Activated CD4-positive, alpha-beta memory T cell treated with anti-CD3 and anti-CD28 coated beads, Interleukin-2, amount 10 ng/mL, durations not matched to agents 7 days and 5 days (primary cell): ENCODE measurements at regions not wholly inside any gene's neighbourhood (a gene's known extent, or its start where the extent isn't known, plus 50 kb on each side); places are given as distances from the start of the nearest gene placed in this dataset.
"Not testable (repeated sequence)": the region's sequence is repeated elsewhere in the genome, so short reads cannot be mapped to it uniquely, and the experiment has no call there.

ENCODE experiments used
- CTCF ChIA-PET: fragments of 350-600 bp; sonication (Branson Sonifier 250); formaldehyde crosslinking; loops from one replicate; lab custom pipeline; 2021; ENCODE audit warnings: antibody characterized with exemption, inconsistent platforms; lab: Charles Lee
- POLR2A ChIA-PET: fragments of 350-600 bp; sonication (Branson Sonifier 250); formaldehyde crosslinking; loops from one replicate; lab custom pipeline; 2021; ENCODE audit warnings: antibody characterized with exemption; lab: Charles Lee
- DNase-seq: peaks from one replicate; pipeline ENCODE4 v3.0.0-alpha.2; 2020
- H3K27ac Mint-ChIP-seq: one replicate; pipeline ENCODE4 v1.8.0; 2021; ENCODE audit warnings: mild to moderate bottlenecking, mixed read lengths
- H3K27me3 Mint-ChIP-seq: one replicate; pipeline ENCODE4 v1.8.0; 2021; ENCODE audit warnings: mixed read lengths
- H3K36me3 Mint-ChIP-seq: one replicate; pipeline ENCODE4 v1.8.0; 2021; ENCODE audit warnings: low read depth, mixed read lengths
- H3K4me1 Mint-ChIP-seq: one replicate; pipeline ENCODE4 v1.8.0; 2021; ENCODE audit warnings: mixed read lengths
- H3K4me3 Mint-ChIP-seq: one replicate; pipeline ENCODE4 v1.8.0; 2021; ENCODE audit warnings: mild to moderate bottlenecking, mixed read lengths
- H3K9me3 Mint-ChIP-seq: one replicate; pipeline ENCODE4 v1.8.0; 2021; ENCODE audit warnings: mixed read lengths

DNA sequence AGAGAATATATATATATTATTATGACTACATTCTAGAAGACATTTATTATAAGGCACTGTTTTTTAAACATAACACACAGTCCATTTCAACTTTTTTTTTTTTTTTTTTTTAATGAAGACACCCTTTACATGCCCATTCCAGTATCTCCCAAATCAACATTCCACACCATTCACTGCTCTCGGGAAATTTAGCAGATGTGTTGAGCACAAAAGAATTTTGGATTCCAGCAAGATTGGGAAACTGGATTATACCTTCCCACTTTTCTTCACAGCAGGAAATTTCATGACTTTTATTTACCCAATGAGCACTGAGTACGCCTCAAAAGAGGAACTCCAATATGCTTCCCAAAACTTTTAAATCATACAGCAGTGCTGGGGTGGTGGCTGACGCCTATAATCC is 333.6 kb upstream of the DAB2 start:
- Mint-ChIP-seq H3K9me3 (no peaks in the 10 kb centered on the region), H3K27me3 (no peaks in the 10 kb centered on the region), H3K4me1 (no peaks in the 10 kb centered on the region), H3K27ac (no peak overlapping the region), H3K36me3 (no peaks in the 10 kb centered on the region), H3K4me3 (no peak overlapping the region)
- POLR2A ChIA-PET: no interaction called here
- no peak for DNase-seq
- CTCF ChIA-PET: no interaction called here

GRCh38 chr5:39757131-39757530 is 332.4 kb upstream of the DAB2 start:
- ChIA-PET POLR2A (no interaction called here), CTCF (no interaction called here)
- Mint-ChIP-seq H3K4me3 (no peak overlapping the region), H3K27me3 (no peaks in the 10 kb centered on the region), H3K27ac (no peak overlapping the region), H3K4me1 (no peaks in the 10 kb centered on the region), H3K36me3 (no peaks in the 10 kb centered on the region), H3K9me3 (no peaks in the 10 kb centered on the region)
- DNase-seq: no peak

- H3K4me1 Mint-ChIP-seq: no peaks in the 10 kb centered on the region
- no peaks in the 10 kb centered on the region for H3K36me3 Mint-ChIP-seq
- ChIA-PET POLR2A (no interaction called here), CTCF (no interaction called here)
- no peak overlapping the region for H3K4me3 Mint-ChIP-seq
- H3K9me3 Mint-ChIP-seq: no peaks in the 10 kb centered on the region
- H3K27ac Mint-ChIP-seq: no peak overlapping the region
- H3K27me3 Mint-ChIP-seq: no peaks in the 10 kb centered on the region
- no peak for DNase-seq
Observed at GRCh38 chr5:39755986-39756385, 331.2 kb upstream of the DAB2 start.

DNA sequence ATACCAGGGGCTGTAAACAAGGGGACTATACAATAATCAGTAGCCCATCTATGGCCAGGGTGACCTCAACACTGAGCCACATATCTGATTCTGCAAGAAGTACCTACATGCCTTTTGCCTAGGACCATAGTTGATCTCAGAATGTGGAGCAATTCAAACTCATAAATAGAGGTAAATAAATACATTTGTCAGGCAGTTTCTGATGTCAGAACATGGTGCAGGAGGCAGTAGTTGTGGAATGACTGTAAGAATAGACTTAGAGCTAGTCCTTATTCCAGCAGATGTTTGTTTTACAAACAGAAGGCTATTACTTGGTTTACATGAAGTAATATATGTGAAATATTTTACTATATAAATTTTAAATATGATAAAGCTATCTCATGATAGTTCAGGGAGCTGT is 330.7 kb upstream of the DAB2 start:
- Mint-ChIP-seq H3K27ac (no peak overlapping the region), H3K9me3 (no peaks in the 10 kb centered on the region), H3K4me3 (no peak overlapping the region), H3K36me3 (no peaks in the 10 kb centered on the region), H3K4me1 (no peaks in the 10 kb centered on the region), H3K27me3 (no peaks in the 10 kb centered on the region)
- no peak for DNase-seq
- ChIA-PET POLR2A (no interaction called here), CTCF (no interaction called here)

DNA sequence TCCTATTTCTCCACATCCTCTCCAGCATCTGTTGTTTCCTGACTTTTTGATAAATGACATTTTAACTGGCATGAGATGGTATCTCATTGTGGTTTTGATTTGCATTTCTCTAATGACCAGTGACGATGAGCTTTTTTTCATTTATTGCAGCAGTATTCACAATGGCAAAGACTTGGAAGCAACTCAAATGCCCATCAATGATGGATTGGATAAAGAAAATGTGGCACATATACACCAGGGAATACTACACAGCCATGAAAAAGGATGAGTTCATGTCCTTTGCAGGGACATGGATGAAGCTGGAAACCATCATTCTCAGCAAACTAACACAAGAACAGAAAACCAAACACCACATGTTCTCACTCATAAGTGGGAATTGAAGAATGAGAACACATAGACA is 329.0 kb upstream of the DAB2 start:
- H3K27me3 Mint-ChIP-seq, DNase-seq, H3K27ac Mint-ChIP-seq, POLR2A ChIA-PET, H3K9me3 Mint-ChIP-seq, H3K4me1 Mint-ChIP-seq, H3K4me3 Mint-ChIP-seq, CTCF ChIA-PET, H3K36me3 Mint-ChIP-seq: not testable (repeated sequence)

GRCh38 chr5:39750661-39751060 is 325.9 kb upstream of the DAB2 start:
- H3K4me1 Mint-ChIP-seq: no peaks in the 10 kb centered on the region
- H3K27me3 Mint-ChIP-seq: no peaks in the 10 kb centered on the region
- ChIA-PET POLR2A (no interaction called here), CTCF (no interaction called here)
- no peaks in the 10 kb centered on the region for H3K36me3 Mint-ChIP-seq
- no peak overlapping the region for H3K4me3 Mint-ChIP-seq
- H3K9me3 Mint-ChIP-seq: no peaks in the 10 kb centered on the region
- no peak overlapping the region for H3K27ac Mint-ChIP-seq
- DNase-seq: no peak

DNA sequence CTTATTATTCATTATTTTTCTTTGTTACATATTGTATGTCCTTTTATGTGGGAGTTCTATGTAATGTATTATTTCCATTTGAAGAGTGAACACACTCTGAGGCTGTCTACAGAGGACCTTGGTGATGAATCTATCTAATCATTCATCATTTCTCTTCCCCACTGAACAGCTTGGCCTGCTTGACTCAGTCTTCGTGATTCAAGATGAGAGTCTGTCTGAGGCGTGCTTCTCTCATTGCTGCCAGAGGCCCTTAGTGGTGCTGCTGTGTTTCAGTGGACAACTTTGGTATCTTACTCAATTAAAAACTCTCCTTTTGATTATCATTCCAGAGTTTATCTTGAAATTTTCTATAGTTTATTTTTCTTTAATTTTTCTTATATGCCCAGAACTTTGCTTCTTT is 318.1 kb upstream of the DAB2 start:
- H3K27me3 Mint-ChIP-seq: peaks cover 2% of the 10 kb centered on the region
- H3K27ac Mint-ChIP-seq: no peak overlapping the region
- CTCF ChIA-PET: no interaction called here
- DNase-seq: no peak
- H3K9me3 Mint-ChIP-seq: no peaks in the 10 kb centered on the region
- H3K36me3 Mint-ChIP-seq: no peaks in the 10 kb centered on the region
- POLR2A ChIA-PET: no interaction called here
- H3K4me1 Mint-ChIP-seq: no peaks in the 10 kb centered on the region
- H3K4me3 Mint-ChIP-seq: no peak overlapping the region

- ChIA-PET POLR2A (no interaction called here), CTCF (no interaction called here)
- no peak for DNase-seq
- Mint-ChIP-seq H3K27ac (no peak overlapping the region), H3K36me3 (no peaks in the 10 kb centered on the region), H3K9me3 (no peaks in the 10 kb centered on the region), H3K27me3 (peaks cover 4% of the 10 kb centered on the region), H3K4me3 (no peak overlapping the region), H3K4me1 (no peaks in the 10 kb centered on the region)
Observed at GRCh38 chr5:39740404-39740803, 315.6 kb upstream of the DAB2 start.

DNA sequence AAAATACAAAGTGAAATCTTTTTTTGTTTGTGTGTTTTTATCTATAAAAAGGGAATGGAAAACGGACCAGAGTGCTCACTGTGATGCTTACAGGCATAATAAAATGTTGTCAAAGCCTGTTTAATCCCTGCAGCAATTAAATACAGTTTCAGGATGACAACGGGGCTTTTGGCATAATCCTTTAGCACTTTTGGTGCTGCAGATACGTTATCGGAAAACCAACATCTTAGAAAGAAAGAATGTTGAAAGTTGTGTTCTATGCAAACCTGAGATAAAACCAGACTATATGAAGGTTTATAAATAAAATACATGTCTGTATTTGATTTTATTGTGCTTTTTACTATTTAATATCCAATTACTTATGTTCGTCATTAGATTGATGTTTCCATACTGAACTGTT is 307.4 kb upstream of the DAB2 start:
- DNase-seq: no peak
- H3K4me3 Mint-ChIP-seq: no peak overlapping the region
- no peaks in the 10 kb centered on the region for H3K4me1 Mint-ChIP-seq
- H3K27me3 Mint-ChIP-seq: peaks cover 10% of the 10 kb centered on the region
- POLR2A ChIA-PET: no interaction called here
- H3K36me3 Mint-ChIP-seq: no peaks in the 10 kb centered on the region
- H3K27ac Mint-ChIP-seq: no peak overlapping the region
- CTCF ChIA-PET: no interaction called here
- H3K9me3 Mint-ChIP-seq: no peaks in the 10 kb centered on the region

DNA sequence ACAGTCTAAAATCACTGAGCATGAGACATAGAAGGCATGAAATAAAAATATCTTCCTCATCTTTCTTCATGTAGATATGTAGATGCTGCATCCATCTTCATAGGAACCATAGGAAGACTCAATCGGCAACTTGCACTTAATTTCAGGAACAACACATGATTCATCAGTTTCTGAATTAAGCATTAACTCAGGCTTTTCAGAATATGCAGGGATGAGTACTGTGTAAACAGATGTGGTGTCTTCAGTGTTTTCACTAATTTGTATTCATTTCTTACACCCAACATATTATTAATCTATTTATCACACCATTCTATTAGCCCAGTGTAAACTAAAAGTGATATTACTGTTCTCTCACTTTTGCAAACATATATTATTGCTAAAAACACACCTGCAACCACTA is 305.9 kb upstream of the DAB2 start:
- Mint-ChIP-seq H3K27ac (no peak overlapping the region), H3K9me3 (no peaks in the 10 kb centered on the region), H3K36me3 (no peaks in the 10 kb centered on the region), H3K4me1 (no peaks in the 10 kb centered on the region), H3K4me3 (no peak overlapping the region), H3K27me3 (peaks cover 10% of the 10 kb centered on the region)
- DNase-seq: no peak
- ChIA-PET POLR2A (no interaction called here), CTCF (no interaction called here)

DNA sequence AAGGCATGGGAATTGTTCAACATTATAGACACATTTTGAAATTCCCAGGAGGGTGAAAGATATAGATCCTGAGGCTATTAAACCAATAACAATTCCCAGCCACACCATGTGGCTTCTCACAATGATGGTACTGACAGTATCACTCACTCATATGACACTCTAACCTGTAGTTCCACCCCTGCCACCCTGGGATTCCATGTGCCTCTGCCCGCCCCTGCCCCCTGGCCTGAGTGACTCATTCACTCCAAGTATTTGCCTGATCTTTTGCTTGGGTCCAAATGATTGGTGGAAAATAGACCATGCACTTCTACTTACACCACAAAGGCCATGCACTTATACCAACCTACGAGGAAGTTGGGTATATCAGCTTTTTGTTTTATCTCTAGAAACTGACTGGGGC is 305.2 kb upstream of the DAB2 start:
- Mint-ChIP-seq H3K4me1 (no peaks in the 10 kb centered on the region), H3K9me3 (no peaks in the 10 kb centered on the region), H3K27me3 (peaks cover 6% of the 10 kb centered on the region), H3K4me3 (no peak overlapping the region), H3K27ac (no peak overlapping the region), H3K36me3 (no peaks in the 10 kb centered on the region)
- ChIA-PET POLR2A (no interaction called here), CTCF (interaction anchor here (0.6 kb wide), 1 partner anchor 74 kb away, joined by 3 read pairs; no protein-coding TSS in a partner anchor)
- DNase-seq: no peak

- Mint-ChIP-seq H3K4me3 (no peak overlapping the region), H3K27ac (no peak overlapping the region), H3K9me3 (no peaks in the 10 kb centered on the region), H3K27me3 (peaks cover 4% of the 10 kb centered on the region), H3K36me3 (no peaks in the 10 kb centered on the region), H3K4me1 (no peaks in the 10 kb centered on the region)
- CTCF ChIA-PET: no interaction called here
- POLR2A ChIA-PET: no interaction called here
- DNase-seq: no peak
Observed at GRCh38 chr5:39726467-39726866, 301.7 kb upstream of the DAB2 start.

DNA sequence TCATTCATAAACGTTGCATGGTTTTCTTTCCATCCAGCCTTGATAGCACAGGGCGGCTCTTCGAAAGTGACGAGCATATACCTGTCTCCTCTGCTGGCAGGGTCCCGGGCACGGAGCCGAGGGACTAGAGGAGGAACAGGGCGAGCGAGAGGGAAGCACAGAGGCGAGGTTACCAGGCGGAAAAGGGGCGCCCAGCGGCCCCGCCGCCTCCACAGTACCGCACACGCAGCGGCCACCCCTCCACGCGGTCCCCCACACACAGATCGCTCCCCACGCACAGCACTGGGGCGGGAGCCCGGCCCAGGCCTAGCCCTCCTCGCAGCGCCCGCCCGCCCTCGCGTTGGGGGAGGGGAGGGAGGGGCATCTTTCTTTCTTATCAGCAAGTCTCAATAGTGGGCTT is 296.6 kb upstream of the DAB2 start:
- DNase-seq: no peak
- ChIA-PET POLR2A (no interaction called here), CTCF (no interaction called here)
- Mint-ChIP-seq H3K4me3 (no peak overlapping the region), H3K27ac (no peak overlapping the region), H3K36me3 (no peaks in the 10 kb centered on the region), H3K9me3 (no peaks in the 10 kb centered on the region), H3K4me1 (no peaks in the 10 kb centered on the region), H3K27me3 (no peaks in the 10 kb centered on the region)

GRCh38 chr5:39720136-39720535 is 295.4 kb upstream of the DAB2 start:
- ChIA-PET CTCF (no interaction called here), POLR2A (no interaction called here)
- Mint-ChIP-seq H3K4me1 (no peaks in the 10 kb centered on the region), H3K27me3 (no peaks in the 10 kb centered on the region), H3K27ac (no peak overlapping the region), H3K36me3 (no peaks in the 10 kb centered on the region), H3K4me3 (no peak overlapping the region), H3K9me3 (no peaks in the 10 kb centered on the region)
- DNase-seq: no peak
